SIG-M5 treated with dmso at 0.1 percent for 504 hours (cell line): ENCODE measurements at regions not wholly inside any gene's neighbourhood (a gene's known extent, or its start where the extent isn't known, plus 50 kb on each side); places are given as distances from the start of the nearest gene placed in this dataset.

Source experiments
- DNase-seq: peaks from one replicate; lab custom pipeline; 2025; ENCODE audit not compliant: unreplicated experiment; lab: John Stamatoyannopoulos, UW

DNA sequence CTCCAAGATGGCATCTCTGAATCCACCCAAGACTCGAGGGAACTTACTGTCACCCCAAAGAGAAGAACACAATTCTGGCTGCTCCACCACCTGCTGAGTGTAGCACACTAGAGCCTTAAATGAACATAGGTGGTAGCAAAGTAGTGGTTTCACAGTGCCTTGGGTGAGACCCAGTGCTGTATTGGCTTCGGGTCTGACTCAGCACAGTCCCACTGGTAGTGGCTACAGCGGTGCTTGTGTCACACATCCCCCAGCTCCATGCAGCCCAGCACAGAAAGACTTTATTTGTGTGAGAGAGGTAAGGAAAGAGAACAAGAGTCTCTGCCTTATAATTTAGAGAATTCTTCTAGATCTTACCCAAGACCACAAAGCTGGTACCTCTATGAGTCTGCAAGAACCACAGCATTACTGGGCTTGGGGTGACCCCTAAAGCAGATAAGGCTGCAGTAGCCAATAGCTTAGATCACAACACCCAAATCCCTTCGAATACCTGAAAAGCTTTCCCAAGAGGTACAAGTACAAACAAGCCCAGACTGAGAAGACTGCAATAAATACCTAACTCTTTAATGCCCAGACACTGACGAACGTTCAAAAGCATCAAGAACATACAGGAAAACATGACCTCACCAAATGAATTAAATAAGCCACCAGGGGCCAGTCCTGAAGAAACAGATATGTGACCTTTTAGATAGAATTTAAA lies 83.3 kb upstream of the SLC38A4 start:
- no peak for DNase-seq

DNA sequence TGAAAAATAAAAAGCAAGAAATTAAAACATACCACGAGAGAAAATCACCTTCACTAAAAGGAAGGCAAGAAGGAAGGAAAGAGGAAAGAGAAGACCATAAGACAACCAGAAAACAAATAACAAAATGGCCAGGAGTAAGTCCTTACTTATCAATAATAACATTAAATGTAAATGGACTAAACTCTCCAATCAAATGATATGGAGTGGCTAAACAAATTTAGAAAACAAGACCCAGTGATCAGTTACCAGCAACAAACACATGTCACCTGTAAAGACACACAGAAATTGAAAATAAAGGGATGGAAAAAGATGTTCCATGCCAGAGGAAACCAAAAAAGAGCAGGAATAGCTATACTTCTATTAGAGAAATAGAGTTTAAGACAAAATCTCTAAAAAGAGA lies 85.0 kb upstream of the SLC38A4 start:
- no peak for DNase-seq

DNA sequence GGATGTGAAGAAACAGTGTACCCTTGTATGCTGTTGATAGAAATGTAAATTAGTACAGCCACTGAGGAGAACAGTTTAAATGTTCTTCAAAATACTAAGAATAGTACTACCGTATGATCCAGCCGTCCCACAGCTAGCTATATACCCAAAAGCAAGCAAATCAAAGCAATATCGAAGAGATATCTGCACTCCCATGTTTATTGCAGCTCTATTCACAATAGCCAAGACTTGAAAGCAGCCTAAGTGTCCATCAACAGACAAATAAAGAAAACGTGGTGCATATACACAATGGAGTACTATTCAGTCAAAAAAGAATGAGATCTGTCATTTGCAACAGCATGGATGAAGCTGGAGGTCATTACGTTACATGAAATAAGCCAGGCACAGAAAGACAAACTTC lies 88.5 kb upstream of the SLC38A4 start:
- DNase-seq = no peak

DNA sequence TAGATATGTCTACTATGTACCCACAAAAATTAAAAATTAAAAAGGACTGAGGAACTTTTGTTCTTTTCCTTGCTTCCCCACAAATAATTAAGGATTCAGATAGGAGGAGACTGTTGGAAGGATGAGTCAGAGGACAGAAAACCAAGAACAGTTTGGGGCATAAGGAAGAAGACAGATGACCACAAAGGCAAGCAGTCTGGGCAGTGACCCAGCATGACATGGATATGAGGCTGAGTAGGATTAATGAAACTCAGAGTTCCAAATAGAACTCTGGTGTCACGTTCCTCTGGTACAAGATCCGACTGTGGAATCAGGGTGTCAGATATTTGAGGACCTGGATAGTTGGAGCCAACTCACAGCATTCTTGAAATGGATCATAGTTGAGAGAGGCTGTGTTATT lies 89.3 kb upstream of the SLC38A4 start:
- no peak for DNase-seq

DNA sequence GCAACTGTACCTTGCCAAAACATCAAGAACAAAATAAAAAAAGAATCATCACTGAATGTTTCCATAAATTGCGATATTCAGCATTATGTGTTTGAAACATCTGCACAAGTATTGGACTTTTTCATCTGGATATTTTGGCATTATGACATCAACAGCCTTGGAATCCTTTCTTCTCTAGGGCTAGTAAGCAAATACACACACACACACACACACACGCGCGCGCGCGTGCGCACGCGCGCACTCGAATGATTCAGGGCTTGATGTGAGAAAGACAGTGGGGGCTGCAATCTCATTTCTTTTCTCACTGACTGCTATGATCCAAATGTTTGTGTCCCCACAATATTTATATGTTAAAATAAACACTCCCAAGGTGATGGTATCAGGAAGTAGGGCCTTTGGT lies 90.0 kb upstream of the SLC38A4 start:
- DNase-seq = no peak

DNA sequence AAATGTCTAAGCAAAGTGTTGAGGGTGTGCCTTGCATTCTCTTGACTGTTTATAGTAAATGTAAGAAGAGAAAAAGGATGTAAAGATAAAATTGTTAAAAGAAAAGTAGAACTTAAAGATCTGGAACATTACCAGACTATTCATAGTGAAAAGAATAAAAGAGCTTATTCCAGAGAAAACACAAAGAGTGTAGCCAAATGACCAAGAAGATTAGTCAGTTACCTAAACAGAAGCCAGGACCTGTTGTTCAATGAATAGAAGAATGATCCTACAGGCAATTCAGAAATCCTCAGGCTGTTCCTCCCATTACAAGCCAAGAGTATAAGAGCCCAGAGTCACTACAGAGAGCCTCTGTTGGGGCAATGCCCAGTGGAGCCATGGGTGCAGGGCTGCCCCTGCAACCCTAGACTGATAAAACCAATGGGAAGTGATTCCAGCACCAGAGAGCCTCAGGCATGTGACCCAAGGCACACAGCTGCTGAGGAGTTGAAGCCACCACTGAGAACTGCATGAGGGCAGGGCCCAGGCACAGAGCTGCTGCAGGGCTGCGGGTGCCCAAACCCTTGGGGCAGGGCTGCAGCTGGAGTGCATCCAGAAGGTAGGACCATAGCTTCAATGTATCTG lies 91.1 kb upstream of the SLC38A4 start:
- no peak for DNase-seq

DNA sequence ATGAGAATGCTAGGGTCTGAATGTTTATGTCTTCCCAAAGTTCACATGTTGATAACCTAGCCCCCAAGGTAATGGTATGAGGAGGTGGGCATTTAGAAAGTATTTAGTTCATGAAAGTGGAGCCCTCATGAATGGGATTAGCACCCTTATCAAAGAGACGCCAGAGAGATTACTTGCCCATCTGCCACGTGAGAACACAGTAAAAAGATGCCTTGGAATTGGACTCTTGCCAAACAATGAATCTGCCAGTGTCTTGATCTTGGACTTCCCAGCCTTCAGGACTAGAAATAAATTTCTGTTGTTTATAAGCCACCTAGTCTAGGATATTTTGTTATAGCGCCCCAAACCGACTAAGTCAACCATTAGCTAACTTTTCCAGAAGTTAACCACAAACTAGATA lies 92.0 kb upstream of the SLC38A4 start:
- no peak for DNase-seq

DNA sequence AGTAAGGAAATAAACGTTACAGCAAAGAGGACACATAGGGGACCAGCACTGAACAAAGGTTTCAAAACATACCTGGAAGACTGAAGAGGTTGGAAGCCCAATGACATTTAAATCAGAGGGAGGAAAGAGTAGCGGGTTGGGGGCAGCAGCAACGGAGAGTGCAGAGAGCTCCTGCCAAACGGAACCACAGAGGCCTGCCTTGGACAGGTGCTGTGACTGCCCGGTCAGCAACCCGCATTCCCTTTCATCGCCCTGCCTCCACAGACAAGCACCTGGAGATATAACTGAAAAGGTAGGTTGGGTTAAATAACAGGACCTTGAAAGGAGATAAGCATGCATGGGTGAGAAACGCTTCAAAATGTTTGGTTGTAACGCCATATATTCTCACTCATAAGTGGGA lies 92.8 kb upstream of the SLC38A4 start:
- no peak for DNase-seq

DNA sequence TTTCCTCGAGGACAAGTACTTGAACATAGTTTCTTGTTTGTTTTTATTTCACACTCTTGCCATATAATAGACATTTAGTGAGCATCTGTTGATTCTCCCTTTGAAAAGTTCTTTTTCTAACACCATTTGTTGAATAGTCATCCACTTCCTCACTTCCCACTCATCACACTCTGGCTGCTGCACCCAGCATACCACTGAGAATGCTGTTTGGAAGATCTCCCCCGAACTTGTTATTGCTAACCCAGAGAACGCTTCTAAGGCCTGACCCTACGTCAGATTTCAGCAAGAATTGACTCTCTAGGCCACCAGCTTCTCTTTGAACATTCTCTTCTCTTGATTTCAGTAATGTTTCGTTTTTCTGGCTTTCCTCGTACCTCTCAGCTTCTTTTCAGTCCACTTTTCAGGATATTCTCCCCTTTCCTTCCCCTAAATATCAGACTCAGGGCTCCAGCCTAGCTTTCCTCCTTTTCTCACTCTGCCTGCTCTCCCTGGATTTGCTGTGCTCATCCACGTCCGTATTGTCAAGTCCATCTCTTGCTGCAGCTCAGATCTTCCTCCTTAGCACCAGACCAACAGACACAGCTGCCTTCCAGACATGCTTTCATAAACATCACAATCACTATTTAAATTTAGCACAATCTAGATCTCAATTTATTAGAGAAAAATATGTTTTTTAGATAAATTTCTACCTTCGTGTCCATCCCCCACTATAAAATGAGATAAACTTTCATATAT lies 94.0 kb upstream of the SLC38A4 start:
- DNase-seq = no peak

DNA sequence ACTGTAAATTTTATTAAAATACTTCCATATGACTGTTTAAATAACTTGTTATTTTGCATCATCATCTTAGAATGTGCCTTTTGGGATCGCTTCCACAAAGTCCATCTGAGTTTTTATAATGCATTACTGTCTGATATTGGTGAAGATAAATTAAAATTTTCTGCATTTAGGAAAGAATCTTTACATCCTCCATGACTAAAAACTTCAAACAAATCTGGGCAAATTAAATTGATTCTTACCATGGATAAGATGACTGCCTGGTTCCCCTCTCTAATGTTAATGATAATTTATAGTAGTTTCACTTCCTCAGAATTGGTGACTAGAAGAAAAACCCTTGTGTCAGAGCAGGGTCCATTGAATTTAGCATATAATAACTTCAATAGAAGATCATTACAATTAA lies 94.7 kb upstream of the SLC38A4 start:
- peak; percentile 41 for DNase-seq

DNA sequence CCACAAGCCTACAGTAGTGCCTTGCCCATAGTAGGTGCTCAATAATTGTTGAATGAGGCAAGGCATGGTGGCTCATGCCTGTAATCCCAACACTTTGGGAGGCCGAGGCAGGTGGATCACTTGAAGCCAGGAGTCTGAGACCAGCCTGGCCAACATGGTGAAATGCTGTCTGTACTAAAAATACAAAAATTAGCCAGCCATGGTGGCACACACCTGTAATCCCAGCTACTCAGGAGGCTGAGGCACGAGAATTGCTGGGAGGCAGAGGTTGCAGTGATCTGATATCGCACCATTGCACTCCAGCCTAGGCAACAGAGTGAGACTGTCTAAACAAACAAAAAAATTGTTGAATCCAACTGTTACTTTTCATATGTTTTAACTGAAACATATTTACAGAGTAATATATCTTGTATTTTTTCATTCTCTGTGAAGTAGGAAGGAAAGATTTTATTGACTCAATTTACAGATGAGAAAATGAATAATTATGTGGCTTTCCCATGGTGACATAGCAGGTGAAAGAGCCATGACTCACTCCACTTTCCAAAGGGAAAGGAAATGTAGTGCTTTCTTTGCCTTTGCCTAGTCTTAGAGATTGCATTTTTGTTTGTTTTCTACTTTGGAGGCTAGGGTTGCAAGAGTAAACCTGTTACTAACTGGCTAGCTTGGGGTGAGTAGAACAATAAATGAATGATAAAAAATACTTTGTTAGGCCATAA lies 95.4 kb upstream of the SLC38A4 start:
- no peak for DNase-seq

DNA sequence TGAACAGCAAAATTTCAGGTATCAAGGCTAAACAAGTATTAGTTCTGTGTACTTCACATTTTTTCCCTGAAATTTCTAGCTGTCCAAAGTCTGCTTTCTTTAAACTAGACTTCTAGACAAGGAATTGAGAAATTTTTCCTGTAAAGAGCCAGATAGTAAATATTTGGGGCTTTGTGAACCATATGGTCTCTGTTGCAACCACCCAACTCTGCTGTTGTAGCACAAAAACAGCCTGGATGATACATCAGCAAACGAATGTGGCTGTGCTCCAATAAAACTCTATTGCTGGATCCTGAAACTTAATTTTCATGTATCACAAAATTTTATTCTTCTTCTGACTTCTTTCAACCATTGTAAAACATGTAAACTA lies 96.0 kb upstream of the SLC38A4 start:
- no peak for DNase-seq

DNA sequence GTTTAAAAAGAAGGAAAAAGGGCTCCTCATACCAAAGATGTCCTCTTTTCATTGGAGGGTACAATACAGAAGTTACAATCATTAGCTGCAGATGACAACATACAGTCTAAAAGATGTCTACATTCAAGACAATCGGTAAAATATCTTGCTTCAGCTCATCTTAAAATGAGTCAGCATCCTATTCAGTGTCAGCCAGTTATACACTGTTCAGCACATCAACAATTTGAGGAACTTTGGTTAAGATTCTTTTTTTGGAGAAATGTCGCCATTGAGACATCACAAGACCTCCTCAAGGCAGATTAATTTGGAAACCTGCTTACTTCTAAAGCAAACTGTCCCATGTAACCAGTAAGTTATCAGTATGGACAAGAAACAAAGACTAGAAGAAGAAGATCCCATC lies 100.7 kb upstream of the SLC38A4 start:
- peak; percentile 89 for DNase-seq

DNA sequence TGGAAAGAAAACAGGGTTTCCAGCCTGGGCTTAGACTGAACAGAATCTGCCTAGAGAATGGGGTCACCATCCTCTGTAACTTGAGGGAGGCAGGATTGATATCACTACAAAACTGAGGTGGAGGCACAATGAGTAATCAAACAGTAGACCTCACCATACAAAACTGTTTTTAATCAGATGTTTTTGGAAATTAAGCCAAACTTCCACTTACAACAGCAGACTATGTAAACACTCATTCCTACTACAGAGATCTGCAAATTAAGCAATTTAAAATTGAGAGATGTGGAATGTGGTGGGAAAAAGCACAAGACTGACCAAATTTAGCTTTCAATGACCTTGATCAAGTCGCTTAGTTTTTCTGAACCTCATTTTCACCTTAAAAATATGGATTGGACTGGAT lies 104.3 kb upstream of the SLC38A4 start:
- no peak for DNase-seq

DNA sequence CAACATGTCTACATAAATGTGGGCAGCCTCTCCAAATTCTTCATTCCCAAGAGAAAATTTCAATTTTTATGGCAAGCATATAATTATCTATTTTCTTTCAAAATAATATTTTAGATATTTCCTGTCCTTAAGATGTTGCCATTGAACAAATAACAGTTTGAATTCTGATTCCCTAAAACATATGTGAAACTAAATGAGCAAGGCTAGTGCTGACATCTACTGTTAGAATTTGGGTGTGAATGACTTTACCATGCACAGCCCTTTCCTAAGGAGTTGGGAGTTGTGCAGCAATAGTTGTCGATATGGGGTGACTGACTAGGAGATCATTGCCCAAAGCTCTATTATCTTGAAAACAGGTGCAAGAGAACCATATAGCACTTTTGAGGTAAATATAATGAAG lies 108.2 kb upstream of the SLC38A4 start:
- DNase-seq = peak; percentile 41

DNA sequence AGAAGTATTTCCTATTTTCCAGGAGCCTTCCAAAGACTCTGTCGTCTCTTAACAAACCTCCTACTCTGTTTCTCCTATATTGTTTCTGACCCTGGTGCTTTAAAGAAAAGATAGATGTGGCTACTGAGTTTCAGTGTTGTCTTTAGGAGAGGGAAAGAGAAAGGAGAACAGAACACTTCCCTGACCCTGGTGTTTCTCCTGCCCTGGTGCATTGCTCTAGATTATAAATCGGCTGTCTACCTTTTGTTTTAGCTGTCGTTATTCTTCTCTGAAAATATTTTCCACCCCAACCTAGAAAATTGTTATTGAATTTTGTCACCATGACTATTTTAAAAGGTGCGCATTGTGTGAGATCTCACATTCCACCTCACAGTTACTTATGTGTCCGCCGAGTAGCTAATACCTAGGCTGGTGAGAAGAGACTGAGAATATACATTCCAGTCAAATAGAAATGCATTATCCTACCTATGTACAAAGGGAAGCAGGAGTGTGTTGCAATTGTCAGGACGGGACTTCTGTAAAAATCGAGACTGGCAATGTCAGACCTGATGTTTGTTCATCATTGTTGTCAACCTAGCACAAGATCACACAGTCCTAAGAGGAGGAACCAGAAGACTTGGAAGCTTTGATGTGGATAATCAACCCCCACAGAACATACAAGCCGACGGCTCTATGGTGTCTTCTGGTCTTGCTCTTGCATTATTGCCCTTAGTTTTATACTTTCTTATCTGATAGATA lies 108.7 kb upstream of the SLC38A4 start:
- DNase-seq = no peak

DNA sequence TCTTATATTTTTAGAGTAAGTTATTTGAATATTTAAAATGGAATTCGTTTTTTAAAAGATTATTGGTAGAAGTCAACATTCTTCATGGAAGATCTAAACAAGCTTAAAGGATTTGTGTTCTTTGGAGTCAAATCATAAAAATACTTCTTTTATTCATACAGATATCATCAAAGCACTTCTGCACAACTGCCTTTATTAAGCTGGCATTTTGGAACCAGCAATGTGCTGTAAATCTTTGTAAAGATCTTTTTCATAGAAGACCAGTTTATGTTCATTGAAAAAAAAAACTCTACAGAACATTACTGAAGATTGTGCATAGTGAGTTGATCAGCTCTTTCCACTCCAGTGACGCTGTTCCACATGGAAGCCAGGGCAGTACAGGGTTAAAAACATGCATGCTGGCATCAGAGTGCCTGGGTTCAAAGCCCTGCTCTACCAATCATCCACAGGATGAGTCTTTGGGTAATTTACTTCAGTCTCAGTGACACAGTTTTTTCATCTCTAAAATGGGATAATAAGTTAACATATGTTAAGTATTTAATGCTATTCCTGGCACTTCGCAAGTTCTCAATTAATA lies 109.6 kb upstream of the SLC38A4 start:
- DNase-seq = no peak

DNA sequence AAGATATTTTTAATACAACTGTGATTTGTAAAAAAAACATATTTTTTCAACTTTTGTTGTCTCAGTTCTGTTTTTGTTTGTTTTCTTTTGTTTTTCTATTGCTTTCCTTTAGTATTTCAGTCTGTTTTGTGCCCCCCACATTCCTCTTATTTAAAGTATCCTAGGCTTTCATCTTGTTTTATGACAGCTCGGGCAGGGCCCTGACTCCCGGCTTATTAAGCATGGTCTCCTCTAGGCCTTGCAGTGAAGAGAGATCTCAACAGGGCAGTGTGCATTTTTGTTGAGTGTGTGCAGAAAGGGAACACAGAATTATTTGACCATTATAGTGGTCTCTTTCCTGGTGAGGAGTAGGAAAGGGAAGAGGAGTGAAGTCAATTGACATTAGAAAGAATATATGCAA lies 110.2 kb upstream of the SLC38A4 start:
- DNase-seq = no peak

DNA sequence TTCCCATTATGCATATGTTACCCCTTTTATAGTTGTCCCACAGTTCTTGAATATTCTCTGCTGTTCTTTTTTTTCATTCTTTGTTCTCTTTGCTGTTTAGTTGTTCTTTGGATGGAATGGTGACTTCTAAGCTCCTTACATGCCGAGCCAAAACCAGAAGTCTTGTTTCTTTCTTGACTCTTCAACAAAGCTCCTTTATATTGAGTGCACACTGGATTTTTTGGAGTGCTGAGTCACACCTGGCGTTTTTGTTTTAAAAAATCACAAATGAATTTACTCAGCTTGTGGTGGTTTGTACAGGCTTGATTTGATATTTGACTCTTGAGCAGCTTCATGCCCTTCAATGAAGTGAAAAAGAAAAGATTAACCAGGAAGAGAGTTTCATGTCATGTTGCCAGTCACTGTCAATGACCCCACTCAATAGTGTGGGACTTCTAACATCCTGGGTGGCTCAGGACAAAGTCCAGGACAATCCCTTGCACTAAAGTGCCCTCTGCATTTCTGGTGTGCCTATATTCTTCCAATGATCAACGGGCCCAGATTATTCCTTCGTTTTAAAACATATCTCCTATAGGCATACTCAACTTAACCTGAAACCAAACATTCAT lies 112.4 kb upstream of the SLC38A4 start:
- DNase-seq = no peak

DNA sequence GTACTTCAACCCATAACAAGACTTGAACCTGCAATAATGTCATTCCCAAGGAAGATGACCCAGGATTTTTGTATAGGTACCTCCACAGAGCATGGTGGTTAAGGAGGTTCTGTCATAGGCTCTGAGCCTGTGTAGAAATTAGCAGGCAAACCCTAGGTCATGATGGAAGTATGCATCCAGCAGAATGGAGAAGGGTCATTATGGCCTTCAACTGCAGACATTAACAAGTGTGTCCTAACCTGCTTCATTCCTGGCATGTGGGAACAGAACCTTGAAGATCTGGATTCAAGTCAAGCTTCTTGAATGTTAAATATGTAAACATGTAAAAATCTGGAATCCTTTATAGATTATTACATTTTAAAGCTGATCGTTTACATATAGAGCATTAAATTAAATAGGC lies 116.2 kb upstream of the SLC38A4 start:
- no peak for DNase-seq
